ENCODE measurements at regions not wholly inside any gene's neighbourhood (a gene's known extent, or its start where the extent isn't known, plus 50 kb on each side); places are given as distances from the start of the nearest gene placed in this dataset.

DNA sequence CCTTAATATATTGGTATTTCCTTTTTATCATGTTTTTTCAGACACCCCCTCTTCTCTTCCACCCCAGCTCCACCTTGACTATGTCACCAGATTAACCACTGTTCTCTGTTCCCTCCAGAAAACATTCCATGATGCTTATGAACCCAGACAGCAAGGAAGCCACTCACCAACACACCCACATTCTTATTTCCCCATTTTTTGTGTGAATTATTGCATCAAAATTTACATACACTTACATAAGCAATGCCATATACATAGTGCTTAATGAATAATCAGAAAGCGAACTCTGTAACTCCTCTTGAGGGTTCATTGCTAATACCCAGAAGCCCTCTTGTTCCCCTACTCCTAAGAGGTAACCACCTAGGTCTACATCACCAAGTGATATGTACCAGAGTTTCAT is 182.3 kb upstream of the CDYL start:
- TF ChIP-seq, protein P1, sequence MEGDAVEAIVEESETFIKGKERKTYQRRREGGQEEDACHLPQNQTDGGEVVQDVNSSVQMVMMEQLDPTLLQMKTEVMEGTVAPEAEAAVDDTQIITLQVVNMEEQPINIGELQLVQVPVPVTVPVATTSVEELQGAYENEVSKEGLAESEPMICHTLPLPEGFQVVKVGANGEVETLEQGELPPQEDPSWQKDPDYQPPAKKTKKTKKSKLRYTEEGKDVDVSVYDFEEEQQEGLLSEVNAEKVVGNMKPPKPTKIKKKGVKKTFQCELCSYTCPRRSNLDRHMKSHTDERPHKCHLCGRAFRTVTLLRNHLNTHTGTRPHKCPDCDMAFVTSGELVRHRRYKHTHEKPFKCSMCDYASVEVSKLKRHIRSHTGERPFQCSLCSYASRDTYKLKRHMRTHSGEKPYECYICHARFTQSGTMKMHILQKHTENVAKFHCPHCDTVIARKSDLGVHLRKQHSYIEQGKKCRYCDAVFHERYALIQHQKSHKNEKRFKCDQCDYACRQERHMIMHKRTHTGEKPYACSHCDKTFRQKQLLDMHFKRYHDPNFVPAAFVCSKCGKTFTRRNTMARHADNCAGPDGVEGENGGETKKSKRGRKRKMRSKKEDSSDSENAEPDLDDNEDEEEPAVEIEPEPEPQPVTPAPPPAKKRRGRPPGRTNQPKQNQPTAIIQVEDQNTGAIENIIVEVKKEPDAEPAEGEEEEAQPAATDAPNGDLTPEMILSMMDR (IDR thresholded peaks at IDR 0.05; ENCODE audit: insufficient read depth, low read depth, low read length): no peak
- no peak for DNase-seq (ENCODE audit: low read depth)

DNA sequence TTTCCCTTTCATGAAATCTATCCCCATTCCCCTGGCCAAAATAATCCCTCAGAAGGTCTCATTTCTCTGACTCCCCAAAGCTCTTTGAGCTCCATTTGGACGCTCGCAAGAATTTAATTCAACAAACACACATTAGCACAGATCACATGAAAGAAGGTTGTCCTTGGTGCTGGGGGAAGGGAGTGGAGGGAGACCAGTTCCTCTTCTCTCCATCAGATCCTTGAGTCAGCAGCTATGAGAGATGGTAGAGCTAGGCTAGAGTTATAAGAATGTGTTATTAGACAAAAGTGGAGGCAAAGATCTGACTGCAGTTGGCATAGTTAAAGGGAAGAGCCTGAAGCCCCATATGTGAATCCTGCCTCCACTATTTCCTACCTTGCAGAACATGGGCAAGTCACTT is 184.2 kb upstream of the CDYL start:
- DNase-seq (ENCODE audit: low read depth): no peak
- H3K4me3 ChIP-seq (ENCODE audit: low read depth, low read length): no peak overlapping the region
- TF ChIP-seq, protein P1 (IDR thresholded peaks at IDR 0.05; ENCODE audit: insufficient read depth, low read depth, low read length): no peak

More for the DNA sequence above, 182.3 kb upstream of the CDYL start:
- H3K4me3 ChIP-seq (ENCODE audit: low read depth, low read length): no peak overlapping the region

DNA sequence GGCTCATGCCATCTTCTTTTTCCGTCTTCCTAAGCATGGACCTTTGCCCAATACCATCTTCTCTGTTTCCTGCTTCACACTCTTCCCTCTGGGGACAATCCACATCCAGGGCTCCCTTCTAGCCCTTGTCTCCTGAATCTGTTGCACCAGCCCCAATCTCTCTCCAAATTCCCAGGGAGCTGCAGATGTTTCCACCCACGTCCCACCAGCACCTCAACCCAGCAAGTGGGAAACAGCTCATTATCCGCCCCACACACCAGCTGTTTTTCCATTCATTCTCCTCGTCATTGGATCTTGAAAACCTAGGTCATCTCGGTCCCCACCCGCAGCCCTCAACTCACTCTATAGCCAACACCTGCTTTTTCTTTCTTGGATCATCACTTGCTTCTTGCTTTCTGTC is 185.0 kb upstream of the CDYL start:
- TF ChIP-seq, protein P1 (IDR thresholded peaks at IDR 0.05; ENCODE audit: insufficient read depth, low read depth, low read length): no peak
- H3K4me3 ChIP-seq (ENCODE audit: low read depth, low read length): no peak overlapping the region
- DNase-seq (ENCODE audit: low read depth): no peak

DNA sequence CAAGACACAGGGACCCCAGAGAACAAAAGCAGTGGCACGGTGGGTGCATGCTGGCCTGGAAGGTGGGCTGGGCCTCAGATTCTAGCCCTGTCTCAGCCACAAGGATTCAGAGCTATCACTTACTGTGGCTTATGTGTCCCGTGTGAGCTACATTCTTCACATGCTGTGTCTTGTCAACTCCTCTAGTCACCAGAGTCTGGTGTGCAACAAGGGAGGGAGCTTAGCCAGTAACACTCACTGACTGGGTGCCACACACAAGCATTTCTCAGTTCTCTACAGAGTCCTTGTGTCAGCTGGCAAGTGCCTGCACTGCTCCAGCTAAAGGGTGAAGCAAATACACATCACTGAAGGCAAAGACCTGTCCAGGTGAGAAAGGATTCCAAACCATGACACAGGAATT is 186.9 kb upstream of the CDYL start:
- TF ChIP-seq, protein P1 (IDR thresholded peaks at IDR 0.05; ENCODE audit: insufficient read depth, low read depth, low read length): no peak
- DNase-seq (ENCODE audit: low read depth): no peak
- no peak overlapping the region for H3K4me3 ChIP-seq (ENCODE audit: low read depth, low read length)

DNA sequence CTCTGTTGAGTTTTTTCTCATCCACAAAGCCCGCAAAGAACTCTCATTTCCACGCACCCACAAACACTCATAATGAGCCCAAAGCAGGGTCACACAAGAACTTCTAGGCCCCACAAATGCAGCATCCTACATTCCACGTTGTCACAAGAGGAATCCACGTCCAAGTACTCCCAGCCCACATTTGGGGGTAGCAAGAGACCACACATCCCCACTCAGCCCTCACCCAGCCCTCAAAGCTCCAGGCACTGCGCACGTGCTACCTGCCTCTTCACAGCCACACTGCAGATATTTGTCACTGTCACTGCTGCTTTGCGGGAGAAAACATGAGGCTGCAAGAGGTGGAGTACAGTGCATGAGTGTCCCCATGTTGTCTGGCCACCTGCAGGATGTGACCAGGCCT is 187.6 kb upstream of the CDYL start:
- TF ChIP-seq, protein P1 (IDR thresholded peaks at IDR 0.05; ENCODE audit: insufficient read depth, low read depth, low read length): no peak
- no peak for DNase-seq (ENCODE audit: low read depth)
- H3K4me3 ChIP-seq (ENCODE audit: low read depth, low read length): no peak overlapping the region

DNA sequence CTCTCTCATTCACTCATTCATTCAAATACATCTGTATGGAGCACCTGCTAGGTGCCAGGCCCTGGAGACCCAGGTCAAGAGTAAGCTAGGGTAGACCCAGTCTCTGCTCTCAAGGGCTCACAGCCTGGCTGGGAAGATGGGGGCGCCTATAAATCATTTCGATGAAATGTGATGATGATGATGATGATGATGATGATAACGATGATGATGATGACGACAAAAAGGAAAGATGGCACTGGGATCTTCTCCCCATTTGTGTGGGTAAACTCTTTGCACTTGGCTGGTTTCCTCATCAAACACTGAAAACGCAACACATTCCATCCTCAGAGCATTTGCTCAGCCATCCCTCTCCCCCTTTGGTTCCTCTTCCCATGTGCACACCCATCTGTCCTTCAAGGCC is 188.0 kb upstream of the CDYL start:
- TF ChIP-seq, protein P1 (IDR thresholded peaks at IDR 0.05; ENCODE audit: insufficient read depth, low read depth, low read length): no peak
- H3K4me3 ChIP-seq (ENCODE audit: low read depth, low read length): no peak overlapping the region
- DNase-seq (ENCODE audit: low read depth): no peak

DNA sequence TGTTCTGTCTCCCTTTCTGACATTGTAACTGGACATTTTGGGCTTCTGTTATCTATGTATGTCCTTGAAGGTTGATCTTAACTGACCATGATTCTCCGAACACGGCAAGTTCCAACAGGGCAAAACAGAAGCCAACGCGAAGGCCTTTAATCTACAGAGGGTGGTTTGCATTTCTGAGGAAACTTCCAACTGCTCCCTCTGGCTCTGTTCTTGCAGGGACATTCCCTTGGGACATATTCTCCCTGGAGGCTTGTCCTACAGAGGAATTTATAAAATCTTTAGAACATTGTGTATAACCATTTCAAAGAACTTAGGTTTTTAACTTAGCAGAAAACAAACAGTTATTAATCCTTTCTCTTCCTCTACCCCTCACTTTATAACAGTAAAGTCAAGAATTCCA is 189.0 kb upstream of the CDYL start:
- no peak for DNase-seq (ENCODE audit: low read depth)
- TF ChIP-seq, protein P1 (IDR thresholded peaks at IDR 0.05; ENCODE audit: insufficient read depth, low read depth, low read length): no peak
- no peak overlapping the region for H3K4me3 ChIP-seq (ENCODE audit: low read depth, low read length)

Data from fibroblast of villous mesenchyme (primary cell).